Gastroesophageal sphincter (tissue), 3 donors: ENCODE measurements at regions not wholly inside any gene's neighbourhood (a gene's known extent, or its start where the extent isn't known, plus 50 kb on each side); places are given as distances from the start of the nearest gene placed in this dataset.

ENCODE experiments used
- EP300 ChIP-seq: sonication (generic); formaldehyde crosslinking; IDR thresholded peaks from one replicate; pipeline ENCODE4 v1.6.1; 2017; ENCODE audit warnings: antibody characterized with exemption, mild to moderate bottlenecking
- POLR2A ChIP-seq, 2 donors: fragments of 450-650 bp; IDR thresholded peaks; one replicate each; pipeline ENCODE4 v1.6.1; 2017; ENCODE audit warnings: antibody characterized with exemption in 2 of 2, mild to moderate bottlenecking in 2 of 2, moderate library complexity in 1 of 2
- TF ChIP-seq, protein P1 (sequence below), 4 experiments: fragments of 200-600 bp in 2 of 4; fragments of 450-650 bp in 2 of 4; sonication (generic) in 1 of 4; IDR thresholded peaks; one replicate each; pipeline ENCODE4 v1.5.1; 2017 to 2019; ENCODE audit warnings: antibody characterized with exemption in 4 of 4, mild to moderate bottlenecking in 2 of 4, moderate library complexity in 2 of 4

DNA sequence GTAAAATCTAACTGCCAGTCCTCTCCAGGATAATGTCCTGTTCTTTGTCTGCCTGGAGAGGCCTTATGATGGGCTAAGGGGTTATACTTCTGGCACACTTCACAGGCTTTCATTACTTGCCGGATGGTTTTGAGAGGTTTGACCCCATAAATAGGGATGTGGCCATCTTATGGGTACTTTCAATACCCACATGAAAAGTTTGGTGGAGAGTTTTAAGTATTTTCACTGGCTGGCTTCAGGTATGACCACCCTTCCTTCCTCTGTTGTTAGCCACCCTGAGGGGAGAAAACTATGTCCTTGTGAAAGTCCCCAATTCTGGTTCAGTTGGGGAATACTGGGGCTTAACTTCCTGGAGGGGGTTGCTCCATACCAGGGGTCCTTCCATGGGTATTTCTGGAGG is 54.8 kb downstream of the ASCL4 start:
- TF ChIP-seq, protein P1, sequence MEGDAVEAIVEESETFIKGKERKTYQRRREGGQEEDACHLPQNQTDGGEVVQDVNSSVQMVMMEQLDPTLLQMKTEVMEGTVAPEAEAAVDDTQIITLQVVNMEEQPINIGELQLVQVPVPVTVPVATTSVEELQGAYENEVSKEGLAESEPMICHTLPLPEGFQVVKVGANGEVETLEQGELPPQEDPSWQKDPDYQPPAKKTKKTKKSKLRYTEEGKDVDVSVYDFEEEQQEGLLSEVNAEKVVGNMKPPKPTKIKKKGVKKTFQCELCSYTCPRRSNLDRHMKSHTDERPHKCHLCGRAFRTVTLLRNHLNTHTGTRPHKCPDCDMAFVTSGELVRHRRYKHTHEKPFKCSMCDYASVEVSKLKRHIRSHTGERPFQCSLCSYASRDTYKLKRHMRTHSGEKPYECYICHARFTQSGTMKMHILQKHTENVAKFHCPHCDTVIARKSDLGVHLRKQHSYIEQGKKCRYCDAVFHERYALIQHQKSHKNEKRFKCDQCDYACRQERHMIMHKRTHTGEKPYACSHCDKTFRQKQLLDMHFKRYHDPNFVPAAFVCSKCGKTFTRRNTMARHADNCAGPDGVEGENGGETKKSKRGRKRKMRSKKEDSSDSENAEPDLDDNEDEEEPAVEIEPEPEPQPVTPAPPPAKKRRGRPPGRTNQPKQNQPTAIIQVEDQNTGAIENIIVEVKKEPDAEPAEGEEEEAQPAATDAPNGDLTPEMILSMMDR (IDR thresholded peaks at IDR 0.05): no peak
- TF ChIP-seq EP300: no peak
- no peak for TF ChIP-seq POLR2A (IDR thresholded peaks at IDR 0.05)
